Left colon (tissue), 2 donors: ENCODE measurements at regions not wholly inside any gene's neighbourhood (a gene's known extent, or its start where the extent isn't known, plus 50 kb on each side); places are given as distances from the start of the nearest gene placed in this dataset.
"Not testable (repeated sequence)": the region's sequence is repeated elsewhere in the genome, so short reads cannot be mapped to it uniquely, and the experiment has no call there.

ENCODE experiments used
- ATAC-seq: fragments of 200-7000 bp; cut with Tn5 transposase; one replicate; pipeline ENCODE4 v1.9.1; 2020; ENCODE audit warnings: mild to moderate bottlenecking, moderate library complexity
- DNase-seq, 2 donors: peaks; one replicate each; pipeline ENCODE4 v3.0.0-alpha.2; 2020
- intact Hi-C, 2 donors: fragments of 100-400 bp; cut with DNase I in 1 of 2; cut with micrococcal nuclease in 1 of 2; formaldehyde crosslinking; loops; one replicate each; pipeline versions ENCODE4 v1.11.2 to v1.14.0; 2022; cut with DNase I, micrococcal nuclease
- donor health status: DM: no; HTN: no; CAD: no.
- donor health status: DM: yes; HTN: yes; CAD: no.

GRCh38 chr3:151675858-151676615 is 57.7 kb upstream of the AADACL2 start:
- intact Hi-C loops, result no loop called here
- DNase-seq (no peak), ATAC-seq (no peak)

GRCh38 chr3:151673974-151674373 is 59.8 kb upstream of the AADACL2 start:
- ATAC-seq (no peak), DNase-seq (no peak)
- intact Hi-C loops, result no loop called here

GRCh38 chr3:151667762-151668161 is 66.0 kb upstream of the AADACL2 start:
- ATAC-seq, DNase-seq, intact Hi-C loops: not testable (repeated sequence)

GRCh38 chr3:151660885-151661284 is 72.8 kb upstream of the AADACL2 start:
- DNase-seq (no peak), ATAC-seq (no peak)
- intact Hi-C loops, result no loop called here

GRCh38 chr3:151644986-151645385 is 88.7 kb upstream of the AADACL2 start:
- ATAC-seq, result no peak
- no peak for DNase-seq
- intact Hi-C loops, result no loop called here

GRCh38 chr3:151644020-151644620 is 89.6 kb upstream of the AADACL2 start:
- intact Hi-C loops, result no loop called here
- ATAC-seq, result no peak
- DNase-seq, result no peak

- DNase-seq (no peak), ATAC-seq (no peak)
- intact Hi-C loops, result no loop called here
Observed at GRCh38 chr3:151639418-151639740, 94.3 kb upstream of the AADACL2 start.

- DNase-seq, result no peak
- ATAC-seq, result peak; percentile 64
- intact Hi-C loops, result no loop called here
Observed at GRCh38 chr3:151638555-151639417, 94.9 kb upstream of the AADACL2 start.

- intact Hi-C loops, result no loop called here
- no peak for DNase-seq
- ATAC-seq, result no peak
Observed at GRCh38 chr3:151635905-151636304, 97.8 kb upstream of the AADACL2 start.

GRCh38 chr3:151631946-151632345 is 101.8 kb upstream of the AADACL2 start:
- intact Hi-C loops, result no loop called here
- DNase-seq (no peak), ATAC-seq (no peak)

- ATAC-seq (no peak), DNase-seq (no peak)
- intact Hi-C loops, result no loop called here
Observed at GRCh38 chr3:151630938-151631441, 102.7 kb upstream of the AADACL2 start.

- ATAC-seq, result no peak
- intact Hi-C loops, result no loop called here
- DNase-seq, result no peak
Observed at GRCh38 chr3:151630035-151630434, 103.7 kb upstream of the AADACL2 start.

GRCh38 chr3:151625586-151625985 is 108.1 kb upstream of the AADACL2 start:
- no peak for ATAC-seq
- no peak for DNase-seq
- intact Hi-C loops, result no loop called here

GRCh38 chr3:151625086-151625485 is 108.6 kb upstream of the AADACL2 start:
- no peak for ATAC-seq
- DNase-seq, result no peak
- intact Hi-C loops, result no loop called here

- intact Hi-C loops, result no loop called here
- no peak for DNase-seq
- ATAC-seq, result no peak
Observed at GRCh38 chr3:151620071-151620470, 113.7 kb upstream of the AADACL2 start.

- DNase-seq (no peak), ATAC-seq (no peak)
- intact Hi-C loops, result no loop called here
Observed at GRCh38 chr3:151615464-151615863, 118.3 kb upstream of the AADACL2 start.

GRCh38 chr3:151612115-151612514 is 121.6 kb upstream of the AADACL2 start:
- intact Hi-C loops, result no loop called here
- DNase-seq (no peak), ATAC-seq (no peak)

- intact Hi-C loops, result no loop called here
- DNase-seq (no peak), ATAC-seq (no peak)
Observed at GRCh38 chr3:151611419-151611818, 122.3 kb upstream of the AADACL2 start.

- ATAC-seq (no peak), DNase-seq (no peak)
- intact Hi-C loops, result no loop called here
Observed at GRCh38 chr3:151609491-151609890, 124.2 kb upstream of the AADACL2 start.

GRCh38 chr3:151604891-151605290 is 128.8 kb upstream of the AADACL2 start:
- ATAC-seq, result no peak
- intact Hi-C loops, result no loop called here
- DNase-seq, result no peak
